GM19240 (cell line): ENCODE measurements at regions not wholly inside any gene's neighbourhood (a gene's known extent, or its start where the extent isn't known, plus 50 kb on each side); places are given as distances from the start of the nearest gene placed in this dataset.
"Not testable (repeated sequence)": the region's sequence is repeated elsewhere in the genome, so short reads cannot be mapped to it uniquely, and the experiment has no call there.

Source experiments
- DNase-seq: peaks from one replicate; pipeline ENCODE4 v3.0.0; 2011; ENCODE audit warnings: low spot score; ENCODE audit not compliant: insufficient read length

- no peak for DNase-seq
These were observed 189.2 kb upstream of the THRB start for GRCh38 chr3:24683633-24684384.

- no peak for DNase-seq
These were observed 189.9 kb upstream of the THRB start for GRCh38 chr3:24684506-24685023.

- no peak for DNase-seq
These were observed 192.2 kb upstream of the THRB start for GRCh38 chr3:24686808-24687207.

GRCh38 chr3:24687671-24688070 lies 193.0 kb upstream of the THRB start:
- no peak for DNase-seq

GRCh38 chr3:24688446-24689148 lies 193.9 kb upstream of the THRB start:
- DNase-seq: no peak

GRCh38 chr3:24689353-24689752 lies 194.7 kb upstream of the THRB start:
- DNase-seq: no peak

GRCh38 chr3:24690777-24691176 lies 196.1 kb upstream of the THRB start:
- no peak for DNase-seq

- DNase-seq: not testable (repeated sequence)
These were observed 204.4 kb upstream of the THRB start for GRCh38 chr3:24699078-24699477.

GRCh38 chr3:24704496-24704895 lies 209.8 kb upstream of the THRB start:
- no peak for DNase-seq

- no peak for DNase-seq
These were observed 213.3 kb upstream of the THRB start for GRCh38 chr3:24707936-24708335.

GRCh38 chr3:24709956-24710355 lies 215.3 kb upstream of the THRB start:
- DNase-seq: no peak

- no peak for DNase-seq
These were observed 218.9 kb upstream of the THRB start for GRCh38 chr3:24713516-24713915.

- no peak for DNase-seq
These were observed 219.8 kb upstream of the THRB start for GRCh38 chr3:24714436-24714835.

- no peak for DNase-seq
These were observed 220.6 kb upstream of the THRB start for GRCh38 chr3:24715171-24715792.

GRCh38 chr3:24722087-24722486 lies 227.4 kb upstream of the THRB start:
- no peak for DNase-seq

GRCh38 chr3:24725514-24726255 lies 231.0 kb upstream of the THRB start:
- no peak for DNase-seq

- no peak for DNase-seq
These were observed 231.8 kb upstream of the THRB start for GRCh38 chr3:24726423-24726822.

- DNase-seq: no peak
These were observed 235.5 kb upstream of the THRB start for GRCh38 chr3:24730173-24730572.

- no peak for DNase-seq
These were observed 239.4 kb upstream of the THRB start for GRCh38 chr3:24734019-24734418.

- no peak for DNase-seq
These were observed 242.1 kb upstream of the THRB start for GRCh38 chr3:24736701-24737100.

GRCh38 chr3:24740326-24740725 lies 245.7 kb upstream of the THRB start:
- DNase-seq: no peak

- DNase-seq: no peak
These were observed 246.9 kb upstream of the THRB start for GRCh38 chr3:24741506-24741905.
